Psoas muscle (tissue), 7 donors: ENCODE measurements at regions not wholly inside any gene's neighbourhood (a gene's known extent, or its start where the extent isn't known, plus 50 kb on each side); places are given as distances from the start of the nearest gene placed in this dataset.
A peak's percentile ranks its signal among the peaks of the same experiment; 100 is the strongest.

ENCODE experiments used
- ATAC-seq, 4 donors: fragments of 200-7000 bp; cut with Tn5 transposase; one replicate each; pipeline ENCODE4 v1.9.1; 2020; ENCODE audit warnings: moderate library complexity in 3 of 4, mild to moderate bottlenecking in 2 of 4
- DNase-seq, 2 donors: peaks; one replicate each; pipeline ENCODE4 v3.0.0-alpha.2; 2020
- H3K27ac ChIP-seq: fragments of 200-600 bp; one replicate; pipeline ENCODE4 v1.8.0; 2022
- H3K27me3 ChIP-seq, 3 donors: fragments of 200-600 bp in 1 of 3; one replicate each; pipeline versions ENCODE4 v1.6.1 to v1.8.0; 2013 to 2022; ENCODE audit warnings: low read length in 2 of 3, mild to moderate bottlenecking in 2 of 3, moderate library complexity in 1 of 3; ENCODE audit not compliant: insufficient read depth in 3 of 3
- H3K36me3 ChIP-seq, 2 donors: fragments of 200-600 bp in 1 of 2; one replicate each; pipeline versions ENCODE4 v1.6.1 to v1.8.0; 2013 to 2022; ENCODE audit warnings: low read depth in 1 of 2, mild to moderate bottlenecking in 1 of 2, moderate library complexity in 1 of 2; ENCODE audit not compliant: insufficient read depth in 1 of 2
- H3K4me1 ChIP-seq: fragments of 200-600 bp; one replicate; pipeline ENCODE4 v1.8.0; 2022
- H3K4me3 ChIP-seq: fragments of 200-600 bp; one replicate; pipeline ENCODE4 v1.8.0; 2022; ENCODE audit warnings: mild to moderate bottlenecking
- H3K9me3 ChIP-seq: fragments of 200-600 bp; one replicate; pipeline ENCODE4 v1.8.0; 2022
- CTCF ChIP-seq: fragments of 200-600 bp; IDR thresholded peaks from one replicate; pipeline ENCODE4 v1.8.0; 2022; ENCODE audit warnings: antibody characterized with exemption
- WGBS, 3 donors: extraction: QIAGEN DNeasy Blood & Tissue Kit; methylation state at CpG; one replicate each; pipeline versions ENCODE4 v1.1.6 to v1.1.7; 2013; 5-methylcytosine and 5-hydroxymethylcytosine counted together
- intact Hi-C, 2 donors: fragments of 100-400 bp; cut with DNase I; formaldehyde crosslinking; loops; one replicate each; pipeline versions ENCODE4 v1.11.0 to v1.14.2; 2022
- donor health status: healthy with polysubstance abuse.
- donor health status: DM: no; HTN: no; CAD: no; lungs with moderate emphysema.
- donor health status: Bipolar disorder and iron deficiency.
- donor health status: healthy.
- donor health status: DM: yes; HTN: yes; CAD: no.
- donor health status: DM: no; HTN: no; CAD: no.
- donor health status: DM: yes; HTN: yes; CAD: no.

DNA sequence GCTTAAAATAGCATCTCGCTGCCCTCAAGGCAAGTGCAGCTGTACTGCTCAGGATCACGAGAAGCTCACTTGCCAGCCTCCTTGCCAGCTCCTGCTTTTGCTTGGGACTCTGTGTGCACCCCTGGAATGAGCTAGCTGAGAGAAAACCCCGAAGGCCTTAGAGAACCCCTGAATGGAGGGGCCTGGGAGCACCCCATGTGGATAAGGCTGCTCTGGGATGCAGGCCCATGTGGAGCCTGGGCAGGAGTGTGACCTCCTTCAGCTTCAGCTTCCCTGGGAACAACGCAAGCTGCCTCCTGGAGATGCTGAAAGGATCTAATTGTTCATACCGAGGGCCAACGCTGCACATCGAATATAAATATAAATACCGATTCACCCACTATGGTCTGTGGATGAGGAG is 109.2 kb downstream of the HSPH1 start:
- no peaks in the 10 kb centered on the region for H3K36me3 ChIP-seq
- no peak for TF ChIP-seq CTCF
- no peak for DNase-seq
- H3K4me1 ChIP-seq, result no peaks in the 10 kb centered on the region
- H3K27ac ChIP-seq, result no peak overlapping the region
- intact Hi-C loops, result no loop called here
- H3K4me3 ChIP-seq, result no peak overlapping the region
- H3K27me3 ChIP-seq, result peaks cover 0 to 10% (median 6%) of the 10 kb centered on the region in 3 donors
- WGBS, 3 donors, result 90 to 95% (median 92%) methylated on average over 8 of the region's 8 CpGs
- ATAC-seq, result no peak
- H3K9me3 ChIP-seq, result no peaks in the 10 kb centered on the region

DNA sequence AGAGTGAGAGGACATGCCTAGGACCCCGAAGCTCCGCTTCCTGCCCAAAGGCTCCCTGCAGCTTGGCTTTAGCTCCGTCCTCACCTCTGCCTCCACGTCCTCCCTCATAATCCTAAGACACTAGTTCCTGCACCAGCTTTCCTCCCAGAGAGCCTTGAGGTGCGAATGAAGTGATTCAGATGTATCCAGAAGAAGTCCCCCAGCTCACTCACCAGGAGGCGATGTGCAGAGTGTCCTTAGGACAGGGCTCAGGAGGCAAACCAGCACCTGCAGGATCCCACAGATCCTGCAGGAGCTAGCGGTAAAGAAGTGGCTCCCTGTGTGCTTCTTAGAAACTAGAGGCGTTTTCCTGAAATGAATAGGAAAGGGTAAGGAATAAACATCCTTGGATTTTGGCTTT is 109.7 kb downstream of the HSPH1 start:
- Histone ChIP-seq H3K27me3 (peaks cover 0 to 10% (median 7%) of the 10 kb centered on the region in 3 donors), H3K27ac (no peak overlapping the region), H3K4me1 (peaks cover 4% of the 10 kb centered on the region), H3K9me3 (no peaks in the 10 kb centered on the region), H3K4me3 (no peak overlapping the region), H3K36me3 (no peaks in the 10 kb centered on the region)
- WGBS, 3 donors, result 87 to 94% (median 93%) methylated on average over 8 of the region's 8 CpGs
- no peak for ATAC-seq
- intact Hi-C loops, result no loop called here
- TF ChIP-seq CTCF, result no peak
- no peak for DNase-seq

GRCh38 chr13:31050486-31051400 is 111.0 kb downstream of the HSPH1 start:
- WGBS, 3 donors, result 72 to 86% (median 83%) methylated on average over 6 of the region's 6 CpGs
- Histone ChIP-seq H3K36me3 (no peaks in the 10 kb centered on the region), H3K4me3 (no peak overlapping the region), H3K4me1 (peaks cover 11% of the 10 kb centered on the region), H3K27ac (no peak overlapping the region), H3K27me3 (peaks cover 0 to 7% (median 6%) of the 10 kb centered on the region in 3 donors), H3K9me3 (no peaks in the 10 kb centered on the region)
- no peak for ATAC-seq
- DNase-seq, result no peak
- no peak for TF ChIP-seq CTCF
- intact Hi-C loops, result no loop called here

GRCh38 chr13:31049833-31050232 is 111.9 kb downstream of the HSPH1 start:
- DNase-seq, result peak; percentile 27 to 61
- intact Hi-C loops, result loop anchor here in 1 of 2 donors (10.0 kb wide), 1 partner anchor 375 kb away; no protein-coding TSS in a partner anchor
- ATAC-seq, result no peak
- peaks cover 11% of the 10 kb centered on the region for H3K4me1 ChIP-seq
- peaks cover 0 to 7% (median 5%) of the 10 kb centered on the region in 3 donors for H3K27me3 ChIP-seq
- H3K36me3 ChIP-seq, result no peaks in the 10 kb centered on the region
- H3K9me3 ChIP-seq, result no peaks in the 10 kb centered on the region
- no peak for TF ChIP-seq CTCF
- 37 to 48% (median 42%) methylated on average over 6 of the region's 6 CpGs for WGBS, 3 donors
- no peak overlapping the region for H3K27ac ChIP-seq
- no peak overlapping the region for H3K4me3 ChIP-seq
